Erythroblast (primary cell): ENCODE measurements at regions not wholly inside any gene's neighbourhood (a gene's known extent, or its start where the extent isn't known, plus 50 kb on each side); places are given as distances from the start of the nearest gene placed in this dataset.

Experiments
- GATA1 ChIP-seq: IDR thresholded peaks from 2 replicates; pipeline ENCODE4 v1.6.1; 2011; ENCODE audit warnings: low read depth, mild to moderate bottlenecking, control low read depth, low read length, moderate library complexity
- POLR2A ChIP-seq: IDR thresholded peaks from 2 replicates; pipeline ENCODE4 v1.6.1; 2011; ENCODE audit warnings: mild to moderate bottlenecking, low read length

DNA sequence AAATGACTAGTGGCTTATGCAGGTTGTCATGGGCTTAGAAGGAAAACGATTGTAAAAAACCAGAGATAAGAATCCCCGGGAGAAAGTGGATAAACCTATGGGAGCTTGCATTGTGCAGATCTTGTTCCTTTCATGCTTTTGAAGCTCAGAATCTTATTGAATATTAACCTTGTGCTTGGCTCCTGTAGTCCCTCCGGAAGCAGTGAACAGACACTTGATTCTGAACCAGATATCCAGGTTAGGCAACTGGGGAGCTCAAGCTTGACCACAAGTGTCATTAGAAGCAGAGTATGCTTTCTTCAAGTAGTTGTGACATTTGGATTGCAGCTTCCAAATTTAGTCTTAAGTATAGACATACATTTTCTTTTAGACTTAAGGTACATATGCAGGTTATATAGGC is 212.6 kb upstream of the MOCS1 start:
- TF ChIP-seq POLR2A (no peak), GATA1 (no peak)
